T47D (cell line): ENCODE measurements at regions not wholly inside any gene's neighbourhood (a gene's known extent, or its start where the extent isn't known, plus 50 kb on each side); places are given as distances from the start of the nearest gene placed in this dataset.

Experiments used
- DNase-seq, 2 experiments: peaks; one replicate each; pipeline versions ENCODE4 v3.0.0 to v3.0.0-alpha.2; 2011 to 2012; ENCODE audit warnings: low read depth in 1 of 2, low spot score in 1 of 2
- JUND ChIP-seq: IDR thresholded peaks from 2 replicates; pipeline ENCODE4 v1.6.1; 2012; ENCODE audit warnings: low read depth
- in situ Hi-C: cut with HindIII; loops from 2 replicates; pipeline ENCODE4 v1.10.0; 2016; ENCODE audit warnings: low sequenced_read_pairs, low pct_unique_long_range_greater_than_20kb

DNA sequence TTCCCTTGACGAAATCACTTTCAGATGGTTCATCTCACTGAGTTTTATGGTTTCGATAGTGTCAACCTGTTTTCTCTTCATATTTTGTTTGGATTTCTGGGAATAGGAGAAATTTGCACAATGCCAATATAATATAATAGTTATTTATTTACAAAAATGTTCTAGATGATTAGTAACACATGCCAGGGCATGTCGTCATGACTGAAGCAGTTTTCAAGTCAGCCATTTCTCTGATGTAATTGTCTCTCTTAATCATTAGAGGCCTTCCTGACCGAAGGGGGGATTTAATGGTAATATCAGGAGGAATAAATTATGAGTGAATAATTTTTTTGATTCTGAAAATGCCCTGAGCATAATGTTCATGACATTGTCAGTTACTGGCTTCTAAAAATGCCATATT, 246.5 kb upstream of the ATP10B start:
- no peak for TF ChIP-seq JUND
- in situ Hi-C loops, result no loop called here

DNA sequence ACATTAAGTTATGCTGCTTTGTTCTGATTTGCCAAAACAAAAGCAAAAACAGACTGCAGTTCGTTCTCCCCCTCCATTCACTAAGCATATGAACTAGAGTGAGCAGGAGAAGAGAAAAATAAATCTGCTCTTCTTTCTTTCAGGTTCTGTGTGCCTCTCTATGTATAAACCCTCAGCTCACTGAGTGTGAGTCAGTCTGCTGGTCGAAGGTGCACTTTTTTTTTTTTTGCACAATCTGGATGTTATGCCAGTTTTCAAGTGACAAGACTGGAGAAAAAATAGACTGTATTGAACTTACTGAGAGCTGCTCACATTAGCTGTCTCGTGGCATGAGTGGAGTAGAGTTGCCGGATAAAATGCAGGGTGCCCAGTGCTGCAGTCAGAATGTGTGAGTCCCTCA, 244.6 kb upstream of the ATP10B start:
- in situ Hi-C loops, result no loop called here
- TF ChIP-seq JUND, result no peak
- no peak for DNase-seq

More for the DNA sequence above, 246.5 kb upstream of the ATP10B start:
- no peak for DNase-seq

DNA sequence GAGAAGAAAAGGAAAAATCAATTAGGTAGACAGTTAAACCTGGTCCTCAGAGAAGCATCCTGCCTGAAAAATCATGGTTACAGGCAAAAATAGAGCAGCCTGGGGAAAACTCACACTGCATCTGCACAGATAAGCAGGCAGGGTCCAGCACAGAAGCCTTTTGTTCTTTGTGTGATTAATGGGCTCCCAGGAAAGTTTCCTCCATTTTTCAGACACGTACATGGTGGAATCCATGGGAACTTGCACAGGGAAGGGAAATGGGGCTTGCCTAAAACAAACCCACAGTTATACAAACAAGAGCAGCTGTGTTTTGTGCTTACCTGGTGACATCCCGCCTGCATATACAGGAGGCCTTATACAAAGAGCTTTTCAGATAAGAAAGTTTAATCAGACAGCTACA, 243.9 kb upstream of the ATP10B start:
- no peak for TF ChIP-seq JUND
- in situ Hi-C loops, result no loop called here
- no peak for DNase-seq

DNA sequence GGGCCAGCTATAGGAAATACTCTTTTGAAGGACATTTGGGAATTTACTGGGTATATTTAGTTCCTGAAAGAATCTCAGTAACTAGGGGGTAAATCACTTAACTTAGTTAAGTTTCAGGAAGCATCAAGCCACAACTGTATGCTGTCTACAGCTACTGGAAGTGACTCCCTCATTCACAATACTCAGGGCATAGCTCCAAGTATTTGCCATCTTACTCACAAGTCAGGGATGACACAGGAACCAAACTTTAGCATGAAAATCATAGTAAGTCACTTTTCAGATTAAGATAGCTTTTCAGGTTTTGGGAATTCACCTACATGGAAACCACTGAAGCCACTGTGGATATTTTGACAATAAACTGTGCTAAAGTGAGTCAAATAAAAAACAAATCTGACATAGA, 242.4 kb upstream of the ATP10B start:
- DNase-seq, result no peak
- in situ Hi-C loops, result no loop called here
- TF ChIP-seq JUND, result no peak

DNA sequence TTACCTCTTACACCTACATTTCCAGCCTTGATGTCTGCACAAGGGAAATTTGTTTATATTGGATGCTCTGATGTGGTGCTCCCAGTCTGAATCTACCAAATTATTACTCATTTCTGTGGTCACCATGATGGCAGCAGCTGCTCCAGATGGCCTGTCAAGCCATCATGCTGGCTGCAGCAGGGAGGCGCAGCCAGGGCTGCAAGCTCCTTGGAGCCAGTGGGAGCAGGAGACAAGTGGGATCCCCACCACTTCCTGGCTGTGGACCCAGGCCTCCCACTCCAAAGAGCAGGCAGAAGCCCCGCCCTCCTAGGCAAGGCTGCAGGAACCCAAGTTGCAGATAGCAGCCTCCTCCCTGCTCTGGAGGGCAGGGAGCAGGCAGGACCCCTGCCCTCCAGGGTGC, 241.1 kb upstream of the ATP10B start:
- no peak for TF ChIP-seq JUND
- in situ Hi-C loops, result no loop called here
- DNase-seq, result no peak

DNA sequence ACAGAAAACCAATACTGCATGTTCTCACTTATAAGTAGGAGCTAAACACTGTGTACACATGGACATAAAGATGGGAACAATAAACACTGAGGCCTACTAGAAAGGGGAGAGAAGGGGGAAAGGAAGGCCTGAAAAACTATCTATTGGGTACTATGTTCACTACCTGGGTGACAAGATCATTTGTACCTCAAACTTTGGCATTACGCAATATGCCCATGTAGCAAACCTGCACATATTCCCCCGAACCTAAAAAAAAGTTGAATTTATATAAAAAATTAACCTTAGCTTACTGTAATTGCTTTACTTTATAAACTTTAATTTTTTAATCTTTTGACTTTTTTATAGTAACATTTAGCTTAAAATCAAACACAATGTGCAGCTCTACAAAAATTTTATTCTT, 237.6 kb upstream of the ATP10B start:
- no peak for DNase-seq
- in situ Hi-C loops, result no loop called here
- TF ChIP-seq JUND, result no peak

DNA sequence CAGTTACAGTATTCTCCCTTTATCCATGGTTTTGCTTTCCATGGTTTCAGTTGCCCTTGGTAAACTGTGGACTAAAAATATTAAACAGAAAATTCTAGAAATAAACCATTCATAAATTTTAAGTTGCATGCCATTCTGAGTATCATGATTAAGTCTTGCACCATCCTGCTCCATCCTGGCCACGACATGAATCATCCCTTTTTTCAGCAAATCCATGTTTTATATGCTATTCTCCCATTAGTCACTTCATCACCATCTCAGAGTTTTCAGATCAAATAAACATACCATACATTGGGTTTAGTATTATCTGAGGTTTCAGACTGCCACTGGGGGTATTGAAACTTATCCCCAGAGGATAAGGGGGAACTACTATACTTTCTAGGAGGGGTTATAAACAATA, 234.4 kb upstream of the ATP10B start:
- DNase-seq, result no peak
- no peak for TF ChIP-seq JUND

DNA sequence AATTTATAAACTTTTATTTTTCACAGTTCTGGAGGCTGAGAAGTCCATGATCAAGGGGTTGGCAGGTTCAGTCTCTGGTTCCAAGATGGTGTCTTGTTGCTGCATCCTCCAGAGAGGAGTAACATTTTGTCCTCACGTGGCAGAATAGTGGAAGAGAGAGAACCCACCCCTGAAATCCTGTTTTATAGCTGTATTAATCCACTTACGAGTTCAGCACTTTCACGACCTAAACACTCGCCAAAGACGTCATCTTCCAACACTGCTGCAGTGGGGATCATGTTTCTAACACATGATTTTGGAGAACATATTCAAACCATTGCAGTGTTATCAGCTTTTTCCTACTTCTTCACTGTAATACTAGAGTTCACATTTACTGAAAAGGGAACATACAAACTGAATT, 233.0 kb upstream of the ATP10B start:
- in situ Hi-C loops, result no loop called here
- TF ChIP-seq JUND, result no peak
- no peak for DNase-seq

More for the DNA sequence above, 234.4 kb upstream of the ATP10B start:
- in situ Hi-C loops, result no loop called here

DNA sequence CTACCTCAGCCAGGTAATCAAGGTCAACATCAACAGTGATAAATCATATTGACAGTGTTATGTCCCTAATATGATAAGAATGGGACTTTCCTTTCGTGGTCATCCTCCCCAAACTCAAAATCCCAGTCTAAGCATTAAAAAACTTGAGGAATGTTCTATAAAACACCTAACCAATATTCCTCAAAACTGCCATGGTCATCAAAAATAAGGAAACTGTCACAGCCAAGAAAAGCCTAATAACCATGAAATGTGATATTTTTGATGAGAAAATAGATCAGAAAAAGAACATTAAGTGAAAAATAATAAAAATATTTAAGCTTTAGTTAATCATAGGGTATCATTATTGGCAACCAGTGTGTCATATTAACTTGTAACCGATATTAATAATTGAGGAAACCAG, 232.1 kb upstream of the ATP10B start:
- in situ Hi-C loops, result no loop called here
- DNase-seq, result no peak
- TF ChIP-seq JUND, result no peak

DNA sequence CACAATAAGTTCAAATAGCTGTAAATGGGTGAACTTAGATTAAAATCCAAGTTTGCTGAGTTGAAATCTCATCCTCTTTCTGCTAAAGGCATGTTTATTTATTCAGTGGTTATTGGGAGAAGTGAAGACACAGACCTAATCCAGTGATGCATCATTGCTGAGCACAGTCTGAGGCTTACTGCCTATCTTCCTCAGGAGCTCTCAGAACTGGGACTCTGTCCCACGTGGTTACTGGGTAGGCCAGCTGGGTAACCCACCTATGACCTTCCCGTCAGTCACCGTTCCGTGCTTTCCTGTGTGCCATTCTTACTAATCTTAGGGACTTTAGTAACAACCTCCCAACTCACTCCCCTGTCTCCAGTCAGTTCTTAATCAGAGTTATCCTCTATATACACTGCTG, 226.8 kb upstream of the ATP10B start:
- in situ Hi-C loops, result no loop called here
- TF ChIP-seq JUND, result no peak

DNA sequence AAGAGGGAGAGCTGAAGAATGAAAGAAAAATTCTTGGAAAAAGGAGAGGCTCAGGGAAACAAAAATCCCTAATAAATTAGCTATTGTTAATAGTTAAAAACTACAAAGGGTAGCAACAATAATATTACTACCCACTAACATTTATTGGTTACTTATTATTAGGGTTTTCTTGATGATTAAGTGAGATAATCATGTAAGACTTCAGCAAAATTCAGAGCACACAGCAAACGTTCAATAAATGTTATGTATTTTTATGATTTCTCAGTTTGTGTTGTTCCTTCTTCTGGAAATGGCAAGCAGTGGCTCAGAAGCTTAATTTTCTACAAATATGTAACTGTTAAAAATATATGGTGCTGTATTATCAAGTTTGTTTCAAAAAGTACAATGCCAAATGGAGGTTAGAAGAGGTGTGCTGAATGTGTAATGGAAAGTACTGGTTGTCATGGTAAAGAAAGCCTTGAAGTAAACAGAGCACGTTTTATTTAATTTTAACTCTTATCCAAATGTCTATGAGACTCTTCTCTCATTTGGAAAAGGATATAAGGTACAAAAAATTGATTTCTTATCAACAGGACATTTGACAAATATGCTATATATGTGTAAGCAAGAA, 226.0 kb upstream of the ATP10B start:
- in situ Hi-C loops, result no loop called here
- no peak for DNase-seq
- TF ChIP-seq JUND, result no peak

More for the DNA sequence above, 226.8 kb upstream of the ATP10B start:
- no peak for DNase-seq

DNA sequence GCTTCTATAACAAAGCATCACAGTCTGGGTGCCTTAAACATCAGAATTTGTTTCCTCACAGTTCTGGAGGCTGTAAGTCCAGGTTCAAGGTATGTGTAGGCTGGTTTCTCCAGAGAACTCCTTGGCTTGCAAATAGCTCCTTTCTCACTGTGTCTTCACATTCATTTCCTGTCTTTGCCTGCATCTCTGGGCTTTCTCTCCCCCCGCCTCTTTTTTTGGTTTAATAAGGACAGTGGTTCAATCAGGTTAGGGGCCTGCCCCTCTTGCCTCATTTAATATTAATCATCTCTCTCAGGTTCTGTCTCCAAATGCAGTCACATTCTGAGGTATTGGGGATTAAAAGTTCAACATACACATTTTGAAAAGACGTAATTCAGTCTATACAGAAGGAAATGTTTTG, 225.5 kb upstream of the ATP10B start:
- in situ Hi-C loops, result no loop called here
- DNase-seq, result no peak
- TF ChIP-seq JUND, result no peak

DNA sequence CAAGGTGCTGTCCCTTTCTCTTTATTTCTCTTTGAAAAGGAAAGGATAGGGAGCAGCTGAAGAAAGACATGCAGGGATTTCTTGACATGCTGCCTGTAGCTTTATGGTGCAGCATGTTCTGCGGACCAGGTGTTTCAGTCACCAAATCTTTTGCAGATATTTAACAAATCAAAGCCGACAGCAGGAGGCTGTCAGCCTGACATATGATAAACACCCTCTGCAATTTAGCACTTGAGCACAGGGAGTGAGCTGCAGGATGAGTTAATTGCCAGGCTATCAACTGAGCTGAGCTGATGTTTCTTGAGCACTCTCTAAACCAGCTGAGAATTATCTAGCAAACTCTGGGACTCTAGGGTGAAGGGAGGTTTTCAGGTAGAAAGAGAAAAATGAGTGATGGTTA, 212.8 kb upstream of the ATP10B start:
- in situ Hi-C loops, result no loop called here
- no peak for DNase-seq
- no peak for TF ChIP-seq JUND

DNA sequence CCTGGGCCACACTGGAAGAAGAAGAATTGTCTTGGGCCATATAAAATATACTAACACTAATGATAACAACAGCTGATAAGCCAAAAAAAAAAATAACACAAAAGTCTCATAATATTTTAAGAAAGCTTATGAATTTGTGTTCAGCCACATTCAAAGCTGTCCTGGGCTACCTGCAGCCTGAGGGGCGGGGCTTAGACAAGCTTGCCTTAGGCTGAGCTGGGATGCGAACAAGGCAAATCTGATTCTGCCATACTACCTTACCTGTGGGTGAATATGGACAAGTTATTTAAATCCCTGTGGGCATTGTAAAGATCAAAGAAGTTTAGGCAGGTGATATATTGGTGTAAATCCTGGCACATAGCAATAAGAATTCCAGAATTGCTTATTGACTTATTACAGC, 212.3 kb upstream of the ATP10B start:
- in situ Hi-C loops, result no loop called here
- TF ChIP-seq JUND, result no peak
- DNase-seq, result no peak
